SK-N-SH (cell line): ENCODE measurements at regions not wholly inside any gene's neighbourhood (a gene's known extent, or its start where the extent isn't known, plus 50 kb on each side); places are given as distances from the start of the nearest gene placed in this dataset.

ENCODE experiments used
- CTCF ChIA-PET: fragments of 300-600, 350-600 bp; formaldehyde crosslinking; extraction: SDS; loops from one replicate; lab custom pipeline; 2021; lab: Yijun Ruan, JAX
- POLR2A ChIA-PET: fragments of 350-600 bp; sonication (Branson Sonifier 250); formaldehyde crosslinking; extraction: SDS; loops from one replicate; lab custom pipeline; 2020; ENCODE audit warnings: antibody characterized with exemption, inconsistent platforms; lab: Yijun Ruan, JAX
- DNase-seq: peaks from one replicate; pipeline ENCODE4 v3.0.0; 2012
- H2AFZ ChIP-seq: fragments of 200-600 bp; sonication (generic); 2 replicates; pipeline ENCODE4 v1.8.1; 2016; ENCODE audit warnings: antibody characterized with exemption, mild to moderate bottlenecking, low read depth
- H3F3A ChIP-seq: fragments of 200-600 bp; sonication (generic); replicated peaks from 2 replicates; pipeline ENCODE3; 2016; ENCODE audit warnings: antibody characterized with exemption, mild to moderate bottlenecking; ENCODE audit not compliant: insufficient read depth
- H3K27ac ChIP-seq, 2 experiments: fragments of 200-500 bp in 1 of 2; fragments of 200-600 bp in 1 of 2; sonication (Bioruptor generic) in 1 of 2; sonication (generic), shearing (Covaris generic) in 1 of 2; 2 replicates each; pipeline versions ENCODE4 v1.5.1 to v1.6.1; 2014 to 2016; ENCODE audit warnings: low read depth in 2 of 2, inconsistent platforms in 1 of 2, low read length in 1 of 2, mild to moderate bottlenecking in 1 of 2, mixed read lengths in 1 of 2
- H3K27me3 ChIP-seq: fragments of 200-600 bp; sonication (generic), shearing (Covaris generic); 2 replicates; pipeline ENCODE4 v1.6.1; 2016; ENCODE audit warnings: mixed run types; ENCODE audit not compliant: insufficient read depth
- H3K36me3 ChIP-seq, 2 experiments: fragments of 200-500 bp in 1 of 2; fragments of 200-600 bp in 1 of 2; sonication (Bioruptor generic) in 1 of 2; sonication (generic) in 1 of 2; replicated peaks in 1 of 2; 2 replicates each; pipeline versions ENCODE3 to v1.5.1; 2014 to 2016; ENCODE audit warnings: low read length in 1 of 2, mild to moderate bottlenecking in 1 of 2; ENCODE audit not compliant: insufficient read depth in 2 of 2, control insufficient read depth in 1 of 2
- H3K4me1 ChIP-seq, 2 experiments: fragments of 200-500 bp in 1 of 2; fragments of 200-600 bp in 1 of 2; sonication (Bioruptor generic) in 1 of 2; sonication (generic), shearing (Covaris generic) in 1 of 2; 2 replicates each; pipeline versions ENCODE4 v1.5.1 to v1.6.1; 2014 to 2016; ENCODE audit warnings: low read depth in 1 of 2, low read length in 1 of 2, mixed run types in 1 of 2; ENCODE audit not compliant: insufficient read depth in 2 of 2, control insufficient read depth in 1 of 2
- H3K4me2 ChIP-seq: fragments of 200-600 bp; sonication (generic), shearing (Covaris generic); 2 replicates; pipeline ENCODE4 v1.6.1; 2017; ENCODE audit warnings: mixed run types
- H3K4me3 ChIP-seq, 2 experiments: fragments of 200-500 bp in 1 of 2; fragments of 200-600 bp in 1 of 2; sonication (Bioruptor generic) in 1 of 2; sonication (generic), shearing (Covaris generic) in 1 of 2; 2 replicates each; pipeline versions ENCODE4 v1.5.1 to v1.8.1; 2014 to 2016; ENCODE audit warnings: low read depth in 2 of 2, inconsistent platforms in 1 of 2, low read length in 1 of 2, mild to moderate bottlenecking in 1 of 2, mixed read lengths in 1 of 2, moderate library complexity in 1 of 2
- H3K79me2 ChIP-seq: fragments of 200-600 bp; sonication (generic); 2 replicates; pipeline ENCODE4 v1.8.1; 2017; ENCODE audit warnings: mild to moderate bottlenecking; ENCODE audit not compliant: insufficient read depth
- H3K9ac ChIP-seq: fragments of 200-600 bp; sonication (generic); 2 replicates; pipeline ENCODE4 v1.6.1; 2017; ENCODE audit warnings: mixed run types
- H3K9me2 ChIP-seq: fragments of 200-600 bp; sonication (generic); 2 replicates; pipeline ENCODE4 v1.6.1; 2017; ENCODE audit warnings: mixed run types
- H3K9me3 ChIP-seq: fragments of 200-600 bp; sonication (generic); 2 replicates; pipeline ENCODE4 v1.6.1; 2017; ENCODE audit warnings: mixed run types, mild to moderate bottlenecking, moderate library complexity
- H4K20me1 ChIP-seq: fragments of 200-600 bp; sonication (generic); 2 replicates; pipeline ENCODE4 v1.6.1; 2017; ENCODE audit warnings: mild to moderate bottlenecking, mixed run types; ENCODE audit not compliant: insufficient read depth
- EP300 ChIP-seq, 2 experiments: IDR thresholded peaks; 2 replicates each; pipeline versions ENCODE4 v1.4.0 to v1.6.1; 2012; ENCODE audit warnings: borderline replicate concordance in 1 of 2, low read depth in 1 of 2, low read length in 1 of 2
- FOSL2 ChIP-seq: IDR thresholded peaks from 2 replicates; pipeline ENCODE4 v1.4.0; 2012; ENCODE audit warnings: low read depth, mild to moderate bottlenecking, moderate library complexity, borderline replicate concordance
- FOXJ3 ChIP-seq: sonication (generic); formaldehyde crosslinking; IDR thresholded peaks from 2 replicates; pipeline ENCODE4 v1.5.1; 2020; ENCODE audit warnings: mild to moderate bottlenecking, missing genetic modification reagents
- FOXM1 ChIP-seq: IDR thresholded peaks from 2 replicates; pipeline ENCODE4 v1.4.0; 2012; ENCODE audit warnings: low read depth, mild to moderate bottlenecking
- GABPA ChIP-seq: IDR thresholded peaks from 2 replicates; pipeline ENCODE4 v1.4.0; 2012; ENCODE audit warnings: low read depth, mild to moderate bottlenecking
- JUND ChIP-seq: IDR thresholded peaks from 2 replicates; pipeline ENCODE4 v1.4.0; 2012
- MAX ChIP-seq: IDR thresholded peaks from 2 replicates; pipeline ENCODE4 v1.4.0; 2012; ENCODE audit warnings: low read depth
- MXI1 ChIP-seq: IDR thresholded peaks from 2 replicates; pipeline ENCODE4 v1.6.1; 2012; ENCODE audit warnings: mild to moderate bottlenecking, low read depth, low read length, improper control_type of control experiment
- NFIC ChIP-seq: IDR thresholded peaks from 2 replicates; pipeline ENCODE4 v1.4.0; 2012; ENCODE audit warnings: borderline replicate concordance
- NRF1 ChIP-seq: IDR thresholded peaks from 2 replicates; pipeline ENCODE4 v1.6.1; 2012; ENCODE audit warnings: low read depth, mild to moderate bottlenecking, low read length
- PBX3 ChIP-seq: IDR thresholded peaks from 2 replicates; pipeline ENCODE4; 2012
- POLR2AphosphoS5 ChIP-seq: IDR thresholded peaks from 2 replicates; pipeline ENCODE4 v1.6.1; 2012; ENCODE audit warnings: low read depth, low read length
- RAD21 ChIP-seq: IDR thresholded peaks from 2 replicates; pipeline ENCODE4 v1.6.1; 2012; ENCODE audit warnings: mild to moderate bottlenecking, low read length
- RCOR1 ChIP-seq: fragments of 150-350 bp; IDR thresholded peaks from 2 replicates; pipeline ENCODE4 v1.6.1; 2017; ENCODE audit warnings: antibody characterized with exemption, low read length
- RXRA ChIP-seq: IDR thresholded peaks from 2 replicates; pipeline ENCODE4 v1.4.0; 2012; ENCODE audit warnings: low read depth, mild to moderate bottlenecking, borderline replicate concordance
- SIN3A ChIP-seq: IDR thresholded peaks from 2 replicates; pipeline ENCODE4 v1.6.1; 2012; ENCODE audit warnings: low read depth, mild to moderate bottlenecking, low read length, moderate library complexity, borderline replicate concordance
- SMC3 ChIP-seq: IDR thresholded peaks from 2 replicates; pipeline ENCODE4 v1.6.1; 2012; ENCODE audit warnings: low read depth, low read length, improper control_type of control experiment
- TAF1 ChIP-seq: IDR thresholded peaks from 2 replicates; pipeline ENCODE4 v1.6.1; 2012; ENCODE audit warnings: low read depth, mild to moderate bottlenecking, low read length, moderate library complexity, borderline replicate concordance
- TEAD4 ChIP-seq: IDR thresholded peaks from 2 replicates; pipeline ENCODE4 v1.4.0; 2012; ENCODE audit warnings: mild to moderate bottlenecking, borderline replicate concordance; ENCODE audit not compliant: insufficient read depth
- USF2 ChIP-seq: fragments of 150-350 bp; IDR thresholded peaks from 2 replicates; pipeline ENCODE4 v1.6.1; 2017; ENCODE audit warnings: antibody characterized with exemption, low read length, low read depth, borderline replicate concordance
- YY1 ChIP-seq: IDR thresholded peaks from 2 replicates; pipeline ENCODE4 v1.4.0; 2012; ENCODE audit warnings: low read depth, mild to moderate bottlenecking
- ZBTB33 ChIP-seq: IDR thresholded peaks from 2 replicates; pipeline ENCODE4 v1.4.0; 2012; ENCODE audit warnings: low read depth, borderline replicate concordance
- TF ChIP-seq, protein P1 (sequence below): fragments of 150-350 bp; IDR thresholded peaks from 2 replicates; pipeline ENCODE4 v1.6.1; 2016; ENCODE audit warnings: mild to moderate bottlenecking, low read depth, low read length
- TF ChIP-seq, protein P2 (sequence below): IDR thresholded peaks from 2 replicates; pipeline ENCODE4 v1.6.1; 2012; ENCODE audit warnings: mild to moderate bottlenecking, low read depth, low read length, moderate library complexity
- TF ChIP-seq, protein P3 (sequence below): IDR thresholded peaks from 2 replicates; pipeline ENCODE4 v1.4.0; 2012; ENCODE audit warnings: low read depth, borderline replicate concordance

DNA sequence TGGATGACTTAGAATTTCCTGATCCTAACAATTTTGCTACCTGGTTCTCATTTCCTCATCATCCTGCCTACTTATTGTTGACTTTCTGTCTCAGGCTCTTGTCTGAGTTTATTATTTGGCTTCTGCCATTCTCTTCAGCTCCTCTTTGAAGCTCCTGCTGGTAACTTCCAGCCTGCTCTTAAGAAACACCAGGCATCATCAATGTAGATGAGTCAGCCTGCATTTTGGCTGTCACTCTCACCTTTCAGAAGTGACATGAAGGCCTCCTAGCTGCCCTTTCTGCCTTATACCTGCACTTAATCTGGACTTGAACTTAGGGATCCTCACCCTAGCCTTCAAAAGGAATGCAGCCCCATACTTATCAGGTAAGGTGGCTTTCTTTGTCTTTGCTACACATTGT lies 551.8 kb upstream of the ZNF608 start:
- Histone ChIP-seq H3K4me1 (peaks cover 3 to 11% of the 10 kb centered on the region in 2 experiments), H3K4me2 (no peak overlapping the region), H3K79me2 (no peaks in the 10 kb centered on the region), H3K4me3 (no peak overlapping the region), H3K36me3 (no peaks in the 10 kb centered on the region), H3K27me3 (no peaks in the 10 kb centered on the region), H4K20me1 (no peaks in the 10 kb centered on the region), H3F3A (peaks cover 4% of the 10 kb centered on the region), H3K27ac (no peak overlapping the region), H3K9me2 (no peaks in the 10 kb centered on the region), H3K9ac (no peak overlapping the region), H2AFZ (no peak overlapping the region), H3K9me3 (no peaks in the 10 kb centered on the region)
- ChIA-PET CTCF (interaction anchor here (1.5 kb wide), 1 partner anchor 41 kb away, joined by 3 read pairs; no protein-coding TSS in a partner anchor), POLR2A (no interaction called here)
- no peak for DNase-seq
- no peak for TF ChIP-seq FOXM1
- TF ChIP-seq RCOR1: no peak
- TF ChIP-seq EP300 (IDR thresholded peaks at IDR 0.05; ENCODE audit: borderline replicate concordance in 1 of 2, low read depth in 1 of 2, low read length in 1 of 2): 0 out of 4 replicates have a peak, but pooled peaks of 1 of the 2 experiments have one; percentile 8
- no peak for TF ChIP-seq MAX
- TF ChIP-seq SIN3A: no peak
- TF ChIP-seq RXRA: no peak
- TF ChIP-seq MXI1: no peak
- TF ChIP-seq TAF1: no peak
- TF ChIP-seq, protein P1, sequence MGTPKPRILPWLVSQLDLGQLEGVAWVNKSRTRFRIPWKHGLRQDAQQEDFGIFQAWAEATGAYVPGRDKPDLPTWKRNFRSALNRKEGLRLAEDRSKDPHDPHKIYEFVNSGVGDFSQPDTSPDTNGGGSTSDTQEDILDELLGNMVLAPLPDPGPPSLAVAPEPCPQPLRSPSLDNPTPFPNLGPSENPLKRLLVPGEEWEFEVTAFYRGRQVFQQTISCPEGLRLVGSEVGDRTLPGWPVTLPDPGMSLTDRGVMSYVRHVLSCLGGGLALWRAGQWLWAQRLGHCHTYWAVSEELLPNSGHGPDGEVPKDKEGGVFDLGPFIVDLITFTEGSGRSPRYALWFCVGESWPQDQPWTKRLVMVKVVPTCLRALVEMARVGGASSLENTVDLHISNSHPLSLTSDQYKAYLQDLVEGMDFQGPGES: no peak
- TF ChIP-seq, protein P2, sequence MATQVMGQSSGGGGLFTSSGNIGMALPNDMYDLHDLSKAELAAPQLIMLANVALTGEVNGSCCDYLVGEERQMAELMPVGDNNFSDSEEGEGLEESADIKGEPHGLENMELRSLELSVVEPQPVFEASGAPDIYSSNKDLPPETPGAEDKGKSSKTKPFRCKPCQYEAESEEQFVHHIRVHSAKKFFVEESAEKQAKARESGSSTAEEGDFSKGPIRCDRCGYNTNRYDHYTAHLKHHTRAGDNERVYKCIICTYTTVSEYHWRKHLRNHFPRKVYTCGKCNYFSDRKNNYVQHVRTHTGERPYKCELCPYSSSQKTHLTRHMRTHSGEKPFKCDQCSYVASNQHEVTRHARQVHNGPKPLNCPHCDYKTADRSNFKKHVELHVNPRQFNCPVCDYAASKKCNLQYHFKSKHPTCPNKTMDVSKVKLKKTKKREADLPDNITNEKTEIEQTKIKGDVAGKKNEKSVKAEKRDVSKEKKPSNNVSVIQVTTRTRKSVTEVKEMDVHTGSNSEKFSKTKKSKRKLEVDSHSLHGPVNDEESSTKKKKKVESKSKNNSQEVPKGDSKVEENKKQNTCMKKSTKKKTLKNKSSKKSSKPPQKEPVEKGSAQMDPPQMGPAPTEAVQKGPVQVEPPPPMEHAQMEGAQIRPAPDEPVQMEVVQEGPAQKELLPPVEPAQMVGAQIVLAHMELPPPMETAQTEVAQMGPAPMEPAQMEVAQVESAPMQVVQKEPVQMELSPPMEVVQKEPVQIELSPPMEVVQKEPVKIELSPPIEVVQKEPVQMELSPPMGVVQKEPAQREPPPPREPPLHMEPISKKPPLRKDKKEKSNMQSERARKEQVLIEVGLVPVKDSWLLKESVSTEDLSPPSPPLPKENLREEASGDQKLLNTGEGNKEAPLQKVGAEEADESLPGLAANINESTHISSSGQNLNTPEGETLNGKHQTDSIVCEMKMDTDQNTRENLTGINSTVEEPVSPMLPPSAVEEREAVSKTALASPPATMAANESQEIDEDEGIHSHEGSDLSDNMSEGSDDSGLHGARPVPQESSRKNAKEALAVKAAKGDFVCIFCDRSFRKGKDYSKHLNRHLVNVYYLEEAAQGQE: no peak
- TF ChIP-seq, protein P3, sequence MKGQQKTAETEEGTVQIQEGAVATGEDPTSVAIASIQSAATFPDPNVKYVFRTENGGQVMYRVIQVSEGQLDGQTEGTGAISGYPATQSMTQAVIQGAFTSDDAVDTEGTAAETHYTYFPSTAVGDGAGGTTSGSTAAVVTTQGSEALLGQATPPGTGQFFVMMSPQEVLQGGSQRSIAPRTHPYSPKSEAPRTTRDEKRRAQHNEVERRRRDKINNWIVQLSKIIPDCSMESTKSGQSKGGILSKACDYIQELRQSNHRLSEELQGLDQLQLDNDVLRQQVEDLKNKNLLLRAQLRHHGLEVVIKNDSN: no peak
- TF ChIP-seq GABPA: no peak
- no peak for TF ChIP-seq RAD21
- no peak for TF ChIP-seq FOXJ3 (CRISPR knock-in tag)
- TF ChIP-seq PBX3: peak; percentile 44; the same call in 1 of the 2 replicates
- TF ChIP-seq FOSL2: peak; percentile 26; the same call in 1 of the 2 replicates
- TF ChIP-seq NRF1: no peak
- no peak for TF ChIP-seq SMC3
- no peak for TF ChIP-seq ZBTB33
- no peak for TF ChIP-seq USF2
- no peak for TF ChIP-seq YY1
- 0 out of 2 replicates have a peak, but pooled peaks have one; percentile 9 for TF ChIP-seq JUND
- no peak for TF ChIP-seq POLR2AphosphoS5
- TF ChIP-seq TEAD4: no peak
- TF ChIP-seq NFIC: no peak
